ENCODE measurements at regions not wholly inside any gene's neighbourhood (a gene's known extent, or its start where the extent isn't known, plus 50 kb on each side); places are given as distances from the start of the nearest gene placed in this dataset.

DNA sequence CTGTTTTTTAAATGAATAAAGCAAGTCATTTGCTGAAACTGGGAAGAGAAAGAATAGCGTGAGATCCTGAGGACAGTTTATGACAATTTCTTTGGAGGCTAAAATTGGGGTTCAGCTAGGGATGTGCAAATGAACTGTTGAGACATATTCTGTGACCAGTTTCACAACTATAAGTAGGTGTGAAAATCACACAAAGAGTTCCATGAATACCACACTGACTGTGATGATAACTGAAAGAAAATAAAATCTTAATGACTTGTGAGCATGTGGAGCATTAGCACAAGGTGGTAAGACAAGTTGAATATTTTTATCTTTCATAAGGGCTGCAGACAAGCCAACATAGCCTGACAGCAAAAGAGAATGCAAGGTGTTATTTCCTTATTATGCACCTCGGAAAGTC is 61.1 kb upstream of the PDGFD start:
- no peak for TF ChIP-seq POLR2A (IDR thresholded peaks at IDR 0.05)
- TF ChIP-seq, protein P1, sequence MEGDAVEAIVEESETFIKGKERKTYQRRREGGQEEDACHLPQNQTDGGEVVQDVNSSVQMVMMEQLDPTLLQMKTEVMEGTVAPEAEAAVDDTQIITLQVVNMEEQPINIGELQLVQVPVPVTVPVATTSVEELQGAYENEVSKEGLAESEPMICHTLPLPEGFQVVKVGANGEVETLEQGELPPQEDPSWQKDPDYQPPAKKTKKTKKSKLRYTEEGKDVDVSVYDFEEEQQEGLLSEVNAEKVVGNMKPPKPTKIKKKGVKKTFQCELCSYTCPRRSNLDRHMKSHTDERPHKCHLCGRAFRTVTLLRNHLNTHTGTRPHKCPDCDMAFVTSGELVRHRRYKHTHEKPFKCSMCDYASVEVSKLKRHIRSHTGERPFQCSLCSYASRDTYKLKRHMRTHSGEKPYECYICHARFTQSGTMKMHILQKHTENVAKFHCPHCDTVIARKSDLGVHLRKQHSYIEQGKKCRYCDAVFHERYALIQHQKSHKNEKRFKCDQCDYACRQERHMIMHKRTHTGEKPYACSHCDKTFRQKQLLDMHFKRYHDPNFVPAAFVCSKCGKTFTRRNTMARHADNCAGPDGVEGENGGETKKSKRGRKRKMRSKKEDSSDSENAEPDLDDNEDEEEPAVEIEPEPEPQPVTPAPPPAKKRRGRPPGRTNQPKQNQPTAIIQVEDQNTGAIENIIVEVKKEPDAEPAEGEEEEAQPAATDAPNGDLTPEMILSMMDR (IDR thresholded peaks at IDR 0.05): no peak
